ENCODE measurements at regions not wholly inside any gene's neighbourhood (a gene's known extent, or its start where the extent isn't known, plus 50 kb on each side); places are given as distances from the start of the nearest gene placed in this dataset.
"Not testable (repeated sequence)": the region's sequence is repeated elsewhere in the genome, so short reads cannot be mapped to it uniquely, and the experiment has no call there.

GRCh38 chr3:145197051-145197820 lies 963.7 kb downstream of the PLOD2 start:
- no peak for DNase-seq

DNA sequence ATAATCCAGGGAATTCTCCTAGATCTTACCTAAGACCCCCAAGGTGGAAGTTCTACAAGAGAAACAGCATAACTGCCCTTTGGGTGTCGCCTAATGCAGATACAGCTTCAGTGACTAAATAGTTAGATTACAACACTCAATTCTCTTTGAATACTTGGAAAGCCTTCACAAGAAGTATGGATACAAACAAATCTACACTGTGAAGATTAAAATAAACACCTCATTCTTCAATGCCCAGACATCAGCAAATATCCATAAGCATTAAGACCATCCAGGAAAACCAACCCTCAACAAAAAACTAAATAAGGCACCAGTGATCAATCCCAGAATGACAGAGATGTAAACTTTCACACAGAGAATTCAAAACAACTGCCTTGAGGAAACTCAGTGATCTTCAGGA lies 963.2 kb downstream of the PLOD2 start:
- no peak for DNase-seq

DNA sequence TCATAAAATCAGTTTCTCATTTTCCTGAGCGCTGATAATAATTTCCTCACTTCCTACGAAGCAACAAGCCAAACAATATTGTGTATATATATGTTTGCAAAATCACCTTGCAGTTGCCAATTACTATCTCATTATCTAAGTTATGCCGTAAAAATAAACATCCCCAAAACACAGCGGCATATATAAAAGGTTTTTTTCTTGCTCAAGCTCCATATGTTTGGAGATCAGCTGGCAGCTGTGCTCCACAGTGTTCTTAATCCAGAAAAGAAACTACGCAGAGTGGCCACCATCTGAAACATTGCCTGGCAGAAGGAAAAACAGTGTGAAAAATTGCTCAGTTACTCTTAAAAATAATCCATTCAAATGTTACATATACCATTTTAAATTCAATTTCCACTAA lies 951.4 kb downstream of the PLOD2 start:
- DNase-seq: no peak

DNA sequence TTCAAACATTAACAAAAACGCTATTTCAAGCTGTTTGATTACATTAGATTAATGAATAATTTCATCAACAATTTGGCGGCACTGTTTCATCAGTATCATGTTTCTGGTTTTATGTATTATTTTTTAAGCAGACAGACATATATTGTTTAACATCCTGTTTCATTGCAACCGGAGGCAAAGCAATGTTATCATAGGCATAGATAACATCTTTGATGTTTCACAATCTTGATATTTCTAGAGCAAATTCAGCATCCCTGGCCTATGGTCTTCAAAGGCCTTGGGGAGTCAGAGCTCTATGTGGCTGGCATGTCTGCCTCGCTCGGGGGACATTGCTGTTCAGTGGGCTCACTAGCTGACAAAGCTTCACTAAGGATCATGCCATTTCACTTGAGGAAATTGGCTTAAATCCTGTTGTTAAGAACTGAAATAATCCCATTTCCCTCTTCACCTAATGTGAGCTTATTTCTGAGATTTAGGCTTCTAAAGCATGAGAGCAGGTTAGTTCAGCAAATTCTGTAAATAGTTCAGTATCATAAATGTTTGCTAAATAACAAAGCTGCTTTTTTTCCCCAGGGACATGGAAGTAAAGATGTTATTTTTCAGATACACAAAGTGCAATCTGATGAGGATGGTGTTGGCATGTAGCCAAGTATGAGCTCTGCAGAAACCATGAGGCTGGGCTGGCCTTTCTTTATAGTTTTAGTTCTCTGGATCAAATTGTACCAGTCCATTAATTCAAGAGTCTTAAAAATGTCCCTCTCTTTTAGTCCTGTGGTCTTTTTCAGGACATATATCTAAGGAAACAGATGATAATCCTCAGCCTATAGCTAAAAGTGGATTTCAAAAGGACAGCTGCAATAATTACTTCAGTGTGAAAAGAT lies 941.4 kb downstream of the PLOD2 start:
- DNase-seq: no peak

DNA sequence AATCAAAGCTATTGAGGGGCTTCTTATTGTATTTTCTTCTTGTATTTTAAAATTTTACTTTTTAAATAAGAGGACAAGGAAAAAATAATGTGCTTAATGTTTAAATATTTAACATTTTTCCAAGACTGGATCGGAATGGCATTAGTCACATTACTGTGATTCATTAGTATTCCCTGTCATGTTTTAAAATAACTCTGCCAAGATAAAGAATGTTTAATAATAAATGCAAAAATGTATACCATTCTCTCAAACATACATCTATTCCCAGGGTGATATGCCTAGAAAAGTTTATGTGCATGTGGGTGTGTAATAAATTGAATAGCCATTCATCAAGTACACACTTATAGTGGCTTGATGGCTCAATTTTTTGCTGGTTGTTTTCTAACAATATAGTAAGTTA lies 936.1 kb downstream of the PLOD2 start:
- DNase-seq: no peak

- no peak for DNase-seq
Observed at GRCh38 chr3:145243875-145244274, 917.1 kb downstream of the PLOD2 start.

- DNase-seq: no peak
Observed at GRCh38 chr3:145244327-145244726, 916.7 kb downstream of the PLOD2 start.

- no peak for DNase-seq
Observed at GRCh38 chr3:145246291-145246690, 914.7 kb downstream of the PLOD2 start.

- DNase-seq: no peak
Observed at GRCh38 chr3:145248928-145249327, 912.1 kb downstream of the PLOD2 start.

GRCh38 chr3:145251311-145251710 lies 909.7 kb downstream of the PLOD2 start:
- no peak for DNase-seq

- not testable (repeated sequence) for DNase-seq
Observed at GRCh38 chr3:145257967-145258366, 903.0 kb downstream of the PLOD2 start.

DNA sequence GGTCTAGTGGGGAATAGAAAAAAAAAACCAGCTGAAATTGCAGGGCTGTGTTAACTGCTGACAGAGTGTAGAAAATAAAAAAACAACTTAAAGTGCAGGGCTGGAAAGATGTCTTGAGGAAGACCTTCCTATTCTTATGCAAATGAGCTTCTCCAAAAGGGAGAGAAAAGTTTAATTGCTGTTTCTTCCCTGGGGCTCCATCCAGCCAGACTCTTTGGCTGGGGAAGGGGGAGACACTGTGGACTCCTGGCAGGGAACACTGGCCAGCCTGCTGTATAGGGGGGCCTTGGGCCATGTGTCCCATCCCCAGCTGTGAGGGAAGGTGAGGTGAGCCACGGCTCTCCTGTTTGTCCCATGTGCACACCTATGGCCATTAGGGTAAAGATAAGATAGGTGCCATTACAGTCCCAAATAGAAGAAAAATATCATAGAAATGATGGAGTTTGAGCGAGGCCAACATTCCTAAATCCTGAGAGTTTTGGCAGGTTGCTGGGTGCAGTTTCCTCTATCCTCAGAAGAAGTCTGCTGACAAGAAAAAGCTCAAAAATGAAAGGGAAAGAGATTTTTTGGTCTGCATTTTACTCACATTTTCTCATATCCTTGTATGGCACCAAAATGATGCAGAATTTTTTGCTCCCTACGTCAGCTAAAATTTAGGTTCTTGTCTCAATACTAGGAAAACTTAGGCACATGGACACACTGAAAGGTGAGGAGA lies 901.7 kb downstream of the PLOD2 start:
- no peak for DNase-seq

DNA sequence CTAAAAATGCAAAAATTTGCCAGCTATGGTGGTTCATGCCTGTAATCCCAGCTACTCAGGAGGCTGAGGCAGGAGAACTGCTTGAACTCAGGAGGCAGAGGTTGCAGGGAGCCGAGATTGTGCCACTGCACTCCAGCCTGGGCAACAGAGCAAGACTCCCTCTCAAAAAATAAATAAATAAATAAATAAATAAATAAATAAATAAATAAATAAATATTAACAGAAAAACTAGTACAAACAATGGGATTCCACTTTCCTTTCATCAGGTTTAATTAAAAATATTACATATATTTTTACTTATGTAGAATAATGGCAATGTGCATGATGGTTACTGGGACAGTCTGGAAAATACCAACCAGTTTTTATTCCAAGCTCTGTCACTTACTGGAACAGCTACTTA lies 897.5 kb downstream of the PLOD2 start:
- DNase-seq: not testable (repeated sequence)

DNA sequence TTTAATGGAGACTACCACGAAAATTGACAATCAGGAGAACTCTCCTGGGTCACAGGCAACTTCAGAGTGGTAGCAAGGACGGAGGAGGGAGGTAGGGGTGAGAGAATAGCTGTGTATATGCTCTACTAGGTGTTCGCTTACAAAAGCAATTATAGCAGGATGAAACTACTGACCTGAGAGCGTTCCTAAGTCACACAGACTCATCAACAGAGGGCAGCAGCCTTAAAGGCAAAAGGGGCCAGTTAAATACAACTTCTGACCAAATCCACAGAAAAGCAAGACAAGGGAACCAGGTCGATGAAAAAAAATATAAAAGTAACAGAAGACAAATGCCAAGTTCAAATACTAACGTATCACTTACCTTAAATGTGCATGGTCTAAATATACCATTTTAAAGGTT lies 894.6 kb downstream of the PLOD2 start:
- DNase-seq: no peak

DNA sequence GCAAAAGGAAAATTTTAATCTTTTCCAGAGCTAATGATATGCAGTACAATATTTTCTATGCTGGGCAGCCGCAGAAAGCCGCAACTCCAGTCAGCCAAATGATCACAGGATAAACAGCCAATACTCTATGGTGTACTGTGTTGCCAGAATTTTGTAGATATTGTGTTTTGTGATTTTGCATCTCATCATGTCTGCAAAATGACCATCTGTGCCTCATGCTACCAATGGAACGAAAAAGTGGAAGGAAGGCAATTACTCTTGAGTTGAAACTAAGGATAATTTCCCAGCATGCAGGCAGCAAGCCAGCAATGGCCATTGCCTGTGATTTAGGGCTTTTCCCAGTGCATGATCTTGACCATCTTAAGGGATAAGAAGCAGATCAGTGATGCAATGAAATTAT lies 891.9 kb downstream of the PLOD2 start:
- no peak for DNase-seq

GRCh38 chr3:145272684-145273083 lies 888.3 kb downstream of the PLOD2 start:
- DNase-seq: no peak

DNA sequence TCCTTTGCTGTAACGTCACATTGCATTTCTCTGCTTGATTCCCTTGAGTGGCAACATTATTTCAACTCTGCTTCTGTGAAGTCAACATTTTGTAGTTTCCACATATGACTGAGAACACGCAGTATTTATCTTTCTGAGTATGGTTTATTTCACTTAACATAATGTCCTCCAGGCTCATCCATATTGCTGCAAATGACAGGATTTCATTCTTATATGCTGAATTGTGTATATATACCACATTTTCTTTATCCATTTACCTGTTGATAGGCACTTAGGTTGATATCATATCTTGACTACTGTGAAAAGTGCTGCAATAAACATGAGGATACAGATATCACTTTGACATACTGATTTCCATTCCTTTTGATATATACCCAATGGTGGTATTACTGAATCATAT lies 878.5 kb downstream of the PLOD2 start:
- DNase-seq: no peak

- DNase-seq: no peak
Observed at GRCh38 chr3:145286937-145287336, 874.0 kb downstream of the PLOD2 start.

DNA sequence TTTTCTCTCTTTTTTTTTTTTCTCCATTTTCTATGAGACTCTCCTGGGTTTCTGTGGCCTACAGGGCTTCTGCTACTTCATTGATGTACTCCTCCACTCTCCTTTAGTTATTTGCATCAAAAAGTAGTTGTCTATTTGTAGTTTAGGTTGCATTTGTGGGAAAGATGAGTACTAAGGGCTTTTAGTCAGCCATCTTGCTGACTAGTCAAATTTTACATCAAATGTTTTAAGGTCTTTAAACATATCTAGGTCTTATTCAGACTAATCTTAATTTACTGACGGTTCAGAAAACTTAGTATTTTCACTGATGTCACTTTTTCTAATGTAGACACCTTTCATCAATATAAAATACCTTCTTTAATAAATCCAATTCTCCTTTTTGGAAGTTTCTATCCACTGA lies 871.0 kb downstream of the PLOD2 start:
- no peak for DNase-seq

DNA sequence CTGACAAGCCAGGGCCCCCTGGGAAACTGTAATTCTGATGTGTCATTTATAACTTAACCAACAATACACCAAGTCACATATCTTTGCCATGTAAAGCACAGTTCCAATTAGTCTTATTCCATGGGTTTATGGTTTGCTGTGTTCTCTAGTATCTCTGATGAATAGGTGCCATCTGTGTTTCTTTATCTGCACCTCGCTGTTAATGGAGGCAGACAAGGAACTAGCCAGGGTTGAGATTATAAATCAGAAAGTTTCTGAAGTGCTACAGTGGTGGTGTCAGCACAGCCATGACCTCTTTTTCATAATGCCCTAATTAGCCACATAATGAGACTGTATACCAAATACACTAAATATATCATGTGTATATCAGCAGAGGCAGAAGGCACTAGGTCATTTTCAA lies 866.4 kb downstream of the PLOD2 start:
- no peak for DNase-seq

DNA sequence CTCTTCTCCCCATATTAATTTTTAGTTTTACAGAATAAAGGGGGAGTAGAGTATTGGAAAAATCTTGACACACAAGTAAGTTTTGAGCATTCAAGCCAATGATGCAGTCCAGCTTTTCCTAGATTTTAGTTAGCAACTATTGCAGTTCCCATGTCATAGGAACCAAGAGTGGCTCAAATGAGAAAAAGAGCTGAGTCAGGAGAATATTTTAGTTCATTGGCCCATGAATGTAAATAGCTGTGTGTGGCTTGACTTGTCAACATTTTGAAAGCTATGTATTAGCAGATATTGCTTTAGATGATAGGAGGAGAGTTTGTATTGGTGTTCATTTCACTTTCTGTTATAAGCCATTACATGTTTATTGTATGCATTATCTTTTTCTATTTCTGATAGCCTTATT lies 853.7 kb downstream of the PLOD2 start:
- no peak for DNase-seq

GRCh38 chr3:145313751-145314150 lies 847.2 kb downstream of the PLOD2 start:
- DNase-seq: no peak

GRCh38 chr3:145316253-145316652 lies 844.7 kb downstream of the PLOD2 start:
- DNase-seq: not testable (repeated sequence)

DNA sequence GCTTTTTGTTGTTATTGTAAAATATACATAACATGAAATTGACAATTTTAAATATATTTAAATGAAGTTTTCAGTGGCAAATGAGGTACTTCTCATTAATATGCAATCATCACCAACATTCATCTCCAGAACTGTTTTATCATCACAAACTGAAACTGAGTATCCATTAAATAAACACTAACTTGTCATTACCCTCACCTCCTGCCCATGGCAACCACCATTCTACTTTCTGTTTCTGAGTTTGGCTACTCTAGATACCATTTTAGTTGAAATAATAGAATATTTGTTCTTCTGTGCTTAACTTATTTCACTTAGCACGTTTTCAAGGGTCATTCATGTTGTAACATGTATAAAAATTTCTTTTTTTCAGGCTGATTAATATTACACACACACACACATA lies 834.3 kb downstream of the PLOD2 start:
- no peak for DNase-seq

All from suppressor macrophage treated with lipopolysaccharide for 1 hour (primary cell).